H1 (cell line): ENCODE measurements at regions not wholly inside any gene's neighbourhood (a gene's known extent, or its start where the extent isn't known, plus 50 kb on each side); places are given as distances from the start of the nearest gene placed in this dataset.

ENCODE experiments used
- ASH2L ChIP-seq: fragments of 200-600, 300-600 bp; sonication (generic); IDR thresholded peaks from one replicate; pipeline ENCODE4 v1.7.1; 2017; ENCODE audit warnings: low read length
- BACH1 ChIP-seq: IDR thresholded peaks from 2 replicates; pipeline ENCODE4 v1.6.1; 2012; ENCODE audit warnings: low read length, improper control_type of control experiment
- SIX5 ChIP-seq: IDR thresholded peaks from 2 replicates; pipeline ENCODE4 v1.6.1; 2011; ENCODE audit warnings: mild to moderate bottlenecking, low read depth, low read length
- SP2 ChIP-seq: IDR thresholded peaks from 2 replicates; pipeline ENCODE4 v1.6.1; 2012; ENCODE audit warnings: mild to moderate bottlenecking, low read length, inconsistent platforms
- TAF1 ChIP-seq: IDR thresholded peaks from 2 replicates; pipeline ENCODE4 v1.6.1; 2011; ENCODE audit warnings: mild to moderate bottlenecking, low read depth, low read length
- TAF7 ChIP-seq: optimal IDR thresholded peaks from 2 replicates; pipeline ENCODE3; 2011; ENCODE audit warnings: low read depth, mild to moderate bottlenecking, inconsistent platforms, low read length, moderate library complexity, borderline replicate concordance
- TF ChIP-seq, protein P1 (sequence below): fragments of 300-600 bp; sonication (generic); IDR thresholded peaks from 2 replicates; pipeline ENCODE4 v1.7.1; 2012; ENCODE audit warnings: low read length, moderate library complexity, mild to moderate bottlenecking, inconsistent platforms; ENCODE audit not compliant: insufficient replicate concordance
- TF ChIP-seq, protein P2 (sequence below): IDR thresholded peaks from 2 replicates; pipeline ENCODE4 v1.6.1; 2011; ENCODE audit warnings: low read length, improper control_type of control experiment
- TF ChIP-seq, protein P3 (sequence below): IDR thresholded peaks from 2 replicates; pipeline ENCODE4 v1.6.1; 2012; ENCODE audit warnings: inconsistent platforms

DNA sequence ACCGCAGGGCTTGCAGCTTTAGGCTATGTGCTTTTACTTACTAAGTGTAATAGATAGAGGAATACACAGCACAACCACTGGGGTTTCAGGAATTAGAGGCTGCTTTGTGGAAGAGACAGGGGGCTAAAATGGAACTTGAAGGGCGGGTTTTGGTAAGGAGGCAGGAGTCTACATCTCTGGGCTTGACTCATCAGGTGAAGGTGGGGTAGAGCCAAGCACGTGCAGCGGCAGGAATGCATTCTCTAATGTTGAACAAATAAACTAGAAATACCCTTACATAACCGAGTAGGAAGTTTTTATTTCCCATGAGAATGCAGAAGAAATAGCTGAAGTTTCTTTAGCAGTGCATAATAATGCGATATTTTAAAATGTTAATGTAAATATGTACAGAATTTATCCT lies 673.8 kb upstream of the SALL3 start (continued):
- TF ChIP-seq, protein P1, sequence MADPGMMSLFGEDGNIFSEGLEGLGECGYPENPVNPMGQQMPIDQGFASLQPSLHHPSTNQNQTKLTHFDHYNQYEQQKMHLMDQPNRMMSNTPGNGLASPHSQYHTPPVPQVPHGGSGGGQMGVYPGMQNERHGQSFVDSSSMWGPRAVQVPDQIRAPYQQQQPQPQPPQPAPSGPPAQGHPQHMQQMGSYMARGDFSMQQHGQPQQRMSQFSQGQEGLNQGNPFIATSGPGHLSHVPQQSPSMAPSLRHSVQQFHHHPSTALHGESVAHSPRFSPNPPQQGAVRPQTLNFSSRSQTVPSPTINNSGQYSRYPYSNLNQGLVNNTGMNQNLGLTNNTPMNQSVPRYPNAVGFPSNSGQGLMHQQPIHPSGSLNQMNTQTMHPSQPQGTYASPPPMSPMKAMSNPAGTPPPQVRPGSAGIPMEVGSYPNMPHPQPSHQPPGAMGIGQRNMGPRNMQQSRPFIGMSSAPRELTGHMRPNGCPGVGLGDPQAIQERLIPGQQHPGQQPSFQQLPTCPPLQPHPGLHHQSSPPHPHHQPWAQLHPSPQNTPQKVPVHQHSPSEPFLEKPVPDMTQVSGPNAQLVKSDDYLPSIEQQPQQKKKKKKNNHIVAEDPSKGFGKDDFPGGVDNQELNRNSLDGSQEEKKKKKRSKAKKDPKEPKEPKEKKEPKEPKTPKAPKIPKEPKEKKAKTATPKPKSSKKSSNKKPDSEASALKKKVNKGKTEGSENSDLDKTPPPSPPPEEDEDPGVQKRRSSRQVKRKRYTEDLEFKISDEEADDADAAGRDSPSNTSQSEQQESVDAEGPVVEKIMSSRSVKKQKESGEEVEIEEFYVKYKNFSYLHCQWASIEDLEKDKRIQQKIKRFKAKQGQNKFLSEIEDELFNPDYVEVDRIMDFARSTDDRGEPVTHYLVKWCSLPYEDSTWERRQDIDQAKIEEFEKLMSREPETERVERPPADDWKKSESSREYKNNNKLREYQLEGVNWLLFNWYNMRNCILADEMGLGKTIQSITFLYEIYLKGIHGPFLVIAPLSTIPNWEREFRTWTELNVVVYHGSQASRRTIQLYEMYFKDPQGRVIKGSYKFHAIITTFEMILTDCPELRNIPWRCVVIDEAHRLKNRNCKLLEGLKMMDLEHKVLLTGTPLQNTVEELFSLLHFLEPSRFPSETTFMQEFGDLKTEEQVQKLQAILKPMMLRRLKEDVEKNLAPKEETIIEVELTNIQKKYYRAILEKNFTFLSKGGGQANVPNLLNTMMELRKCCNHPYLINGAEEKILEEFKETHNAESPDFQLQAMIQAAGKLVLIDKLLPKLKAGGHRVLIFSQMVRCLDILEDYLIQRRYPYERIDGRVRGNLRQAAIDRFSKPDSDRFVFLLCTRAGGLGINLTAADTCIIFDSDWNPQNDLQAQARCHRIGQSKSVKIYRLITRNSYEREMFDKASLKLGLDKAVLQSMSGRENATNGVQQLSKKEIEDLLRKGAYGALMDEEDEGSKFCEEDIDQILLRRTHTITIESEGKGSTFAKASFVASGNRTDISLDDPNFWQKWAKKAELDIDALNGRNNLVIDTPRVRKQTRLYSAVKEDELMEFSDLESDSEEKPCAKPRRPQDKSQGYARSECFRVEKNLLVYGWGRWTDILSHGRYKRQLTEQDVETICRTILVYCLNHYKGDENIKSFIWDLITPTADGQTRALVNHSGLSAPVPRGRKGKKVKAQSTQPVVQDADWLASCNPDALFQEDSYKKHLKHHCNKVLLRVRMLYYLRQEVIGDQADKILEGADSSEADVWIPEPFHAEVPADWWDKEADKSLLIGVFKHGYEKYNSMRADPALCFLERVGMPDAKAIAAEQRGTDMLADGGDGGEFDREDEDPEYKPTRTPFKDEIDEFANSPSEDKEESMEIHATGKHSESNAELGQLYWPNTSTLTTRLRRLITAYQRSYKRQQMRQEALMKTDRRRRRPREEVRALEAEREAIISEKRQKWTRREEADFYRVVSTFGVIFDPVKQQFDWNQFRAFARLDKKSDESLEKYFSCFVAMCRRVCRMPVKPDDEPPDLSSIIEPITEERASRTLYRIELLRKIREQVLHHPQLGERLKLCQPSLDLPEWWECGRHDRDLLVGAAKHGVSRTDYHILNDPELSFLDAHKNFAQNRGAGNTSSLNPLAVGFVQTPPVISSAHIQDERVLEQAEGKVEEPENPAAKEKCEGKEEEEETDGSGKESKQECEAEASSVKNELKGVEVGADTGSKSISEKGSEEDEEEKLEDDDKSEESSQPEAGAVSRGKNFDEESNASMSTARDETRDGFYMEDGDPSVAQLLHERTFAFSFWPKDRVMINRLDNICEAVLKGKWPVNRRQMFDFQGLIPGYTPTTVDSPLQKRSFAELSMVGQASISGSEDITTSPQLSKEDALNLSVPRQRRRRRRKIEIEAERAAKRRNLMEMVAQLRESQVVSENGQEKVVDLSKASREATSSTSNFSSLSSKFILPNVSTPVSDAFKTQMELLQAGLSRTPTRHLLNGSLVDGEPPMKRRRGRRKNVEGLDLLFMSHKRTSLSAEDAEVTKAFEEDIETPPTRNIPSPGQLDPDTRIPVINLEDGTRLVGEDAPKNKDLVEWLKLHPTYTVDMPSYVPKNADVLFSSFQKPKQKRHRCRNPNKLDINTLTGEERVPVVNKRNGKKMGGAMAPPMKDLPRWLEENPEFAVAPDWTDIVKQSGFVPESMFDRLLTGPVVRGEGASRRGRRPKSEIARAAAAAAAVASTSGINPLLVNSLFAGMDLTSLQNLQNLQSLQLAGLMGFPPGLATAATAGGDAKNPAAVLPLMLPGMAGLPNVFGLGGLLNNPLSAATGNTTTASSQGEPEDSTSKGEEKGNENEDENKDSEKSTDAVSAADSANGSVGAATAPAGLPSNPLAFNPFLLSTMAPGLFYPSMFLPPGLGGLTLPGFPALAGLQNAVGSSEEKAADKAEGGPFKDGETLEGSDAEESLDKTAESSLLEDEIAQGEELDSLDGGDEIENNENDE: no peak
- TF ChIP-seq, protein P2, sequence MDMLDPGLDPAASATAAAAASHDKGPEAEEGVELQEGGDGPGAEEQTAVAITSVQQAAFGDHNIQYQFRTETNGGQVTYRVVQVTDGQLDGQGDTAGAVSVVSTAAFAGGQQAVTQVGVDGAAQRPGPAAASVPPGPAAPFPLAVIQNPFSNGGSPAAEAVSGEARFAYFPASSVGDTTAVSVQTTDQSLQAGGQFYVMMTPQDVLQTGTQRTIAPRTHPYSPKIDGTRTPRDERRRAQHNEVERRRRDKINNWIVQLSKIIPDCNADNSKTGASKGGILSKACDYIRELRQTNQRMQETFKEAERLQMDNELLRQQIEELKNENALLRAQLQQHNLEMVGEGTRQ: no peak
- TF ChIP-seq, protein P3, sequence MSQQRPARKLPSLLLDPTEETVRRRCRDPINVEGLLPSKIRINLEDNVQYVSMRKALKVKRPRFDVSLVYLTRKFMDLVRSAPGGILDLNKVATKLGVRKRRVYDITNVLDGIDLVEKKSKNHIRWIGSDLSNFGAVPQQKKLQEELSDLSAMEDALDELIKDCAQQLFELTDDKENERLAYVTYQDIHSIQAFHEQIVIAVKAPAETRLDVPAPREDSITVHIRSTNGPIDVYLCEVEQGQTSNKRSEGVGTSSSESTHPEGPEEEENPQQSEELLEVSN: no peak
- TF ChIP-seq TAF1 (no peak), ASH2L (no peak), SIX5 (no peak), BACH1 (no peak), SP2 (no peak), TAF7 (no peak)
